Karpas-422 (cell line): ENCODE measurements at regions not wholly inside any gene's neighbourhood (a gene's known extent, or its start where the extent isn't known, plus 50 kb on each side); places are given as distances from the start of the nearest gene placed in this dataset.

Experiments used
- DNase-seq: peaks from one replicate; pipeline ENCODE4 v3.0.0-alpha.2; 2015
- H2AFZ ChIP-seq: fragments of 200-600 bp; sonication (generic); 2 replicates; pipeline ENCODE4 v1.6.1; 2014; ENCODE audit warnings: antibody characterized with exemption, low read length, mixed read lengths
- H3K27ac ChIP-seq: fragments of 200-600 bp; sonication (generic); 2 replicates; pipeline ENCODE4 v1.5.1; 2014; ENCODE audit warnings: mild to moderate bottlenecking, low read length, moderate library complexity
- H3K27me3 ChIP-seq: fragments of 200-600 bp; sonication (generic); 2 replicates; pipeline ENCODE4 v1.6.1; 2014; ENCODE audit warnings: low read length, mixed read lengths
- H3K36me3 ChIP-seq: fragments of 200-600 bp; sonication (generic); 2 replicates; pipeline ENCODE4 v1.6.1; 2014; ENCODE audit warnings: low read length, mixed read lengths; ENCODE audit not compliant: insufficient read depth
- H3K4me1 ChIP-seq: fragments of 200-600 bp; sonication (generic); 2 replicates; pipeline ENCODE4 v1.6.1; 2014; ENCODE audit warnings: mild to moderate bottlenecking, low read length, mixed read lengths
- H3K4me2 ChIP-seq: fragments of 200-600 bp; sonication (generic); 2 replicates; pipeline ENCODE4 v1.6.1; 2014; ENCODE audit warnings: low read length, low read depth, mild to moderate bottlenecking; ENCODE audit not compliant: poor library complexity, severe bottlenecking
- H3K4me3 ChIP-seq: fragments of 200-600 bp; sonication (generic); 2 replicates; pipeline ENCODE4 v1.5.1; 2014; ENCODE audit warnings: mild to moderate bottlenecking, antibody characterized with exemption, low read length, mixed read lengths
- H3K79me2 ChIP-seq: fragments of 200-600 bp; sonication (generic); 2 replicates; pipeline ENCODE4 v1.6.1; 2014; ENCODE audit warnings: mild to moderate bottlenecking, low read length, mixed read lengths
- H3K9ac ChIP-seq: fragments of 200-600 bp; sonication (generic); 2 replicates; pipeline ENCODE4 v1.6.0; 2014; ENCODE audit warnings: low read length
- H3K9me2 ChIP-seq: fragments of 200-600 bp; sonication (generic), shearing (Covaris generic); replicated peaks from 2 replicates; pipeline ENCODE4 v1.6.0; 2014; ENCODE audit warnings: mild to moderate bottlenecking, low read length, moderate library complexity; ENCODE audit not compliant: insufficient read depth
- H3K9me3 ChIP-seq: fragments of 300-700, 200-600 bp; sonication (generic); 2 replicates; pipeline ENCODE4 v1.6.1; 2014; ENCODE audit warnings: low read length, mixed read lengths
- H4K20me1 ChIP-seq: fragments of 200-600 bp; sonication (generic); 2 replicates; pipeline ENCODE4 v1.6.1; 2014; ENCODE audit warnings: mild to moderate bottlenecking, antibody characterized with exemption, low read length, low read depth; ENCODE audit not compliant: insufficient read depth

- Histone ChIP-seq H3K27me3 (no peaks in the 10 kb centered on the region), H4K20me1 (no peaks in the 10 kb centered on the region), H3K4me2 (no peak overlapping the region), H3K27ac (no peak overlapping the region), H2AFZ (no peak overlapping the region), H3K4me1 (no peaks in the 10 kb centered on the region), H3K9ac (no peak overlapping the region), H3K9me2 (no peaks in the 10 kb centered on the region), H3K79me2 (no peaks in the 10 kb centered on the region), H3K9me3 (peaks cover 3% of the 10 kb centered on the region; the same call in 1 of the 2 replicates), H3K36me3 (no peaks in the 10 kb centered on the region), H3K4me3 (no peak overlapping the region)
- no peak for DNase-seq
Measured at GRCh38 chr18:43875511-43875910, 598.2 kb upstream of the SYT4 start.

- Histone ChIP-seq H4K20me1 (no peaks in the 10 kb centered on the region), H3K27ac (no peak overlapping the region), H3K79me2 (no peaks in the 10 kb centered on the region), H2AFZ (no peak overlapping the region), H3K9me3 (peaks cover 3% of the 10 kb centered on the region; the same call in 1 of the 2 replicates), H3K4me2 (no peak overlapping the region), H3K27me3 (no peaks in the 10 kb centered on the region), H3K36me3 (no peaks in the 10 kb centered on the region), H3K9me2 (no peaks in the 10 kb centered on the region), H3K4me1 (no peaks in the 10 kb centered on the region), H3K4me3 (no peak overlapping the region), H3K9ac (no peak overlapping the region)
- DNase-seq = no peak
Measured at GRCh38 chr18:43876286-43876685, 599.0 kb upstream of the SYT4 start.

GRCh38 chr18:43876748-43877147 lies 599.5 kb upstream of the SYT4 start:
- Histone ChIP-seq H3K36me3 (no peaks in the 10 kb centered on the region), H3K9me2 (no peaks in the 10 kb centered on the region), H3K4me2 (no peak overlapping the region), H4K20me1 (no peaks in the 10 kb centered on the region), H3K4me1 (no peaks in the 10 kb centered on the region), H3K9me3 (peaks cover 3% of the 10 kb centered on the region; the same call in 1 of the 2 replicates), H3K27ac (no peak overlapping the region), H3K9ac (no peak overlapping the region), H3K4me3 (no peak overlapping the region), H2AFZ (no peak overlapping the region), H3K79me2 (no peaks in the 10 kb centered on the region), H3K27me3 (no peaks in the 10 kb centered on the region)
- no peak for DNase-seq

DNA sequence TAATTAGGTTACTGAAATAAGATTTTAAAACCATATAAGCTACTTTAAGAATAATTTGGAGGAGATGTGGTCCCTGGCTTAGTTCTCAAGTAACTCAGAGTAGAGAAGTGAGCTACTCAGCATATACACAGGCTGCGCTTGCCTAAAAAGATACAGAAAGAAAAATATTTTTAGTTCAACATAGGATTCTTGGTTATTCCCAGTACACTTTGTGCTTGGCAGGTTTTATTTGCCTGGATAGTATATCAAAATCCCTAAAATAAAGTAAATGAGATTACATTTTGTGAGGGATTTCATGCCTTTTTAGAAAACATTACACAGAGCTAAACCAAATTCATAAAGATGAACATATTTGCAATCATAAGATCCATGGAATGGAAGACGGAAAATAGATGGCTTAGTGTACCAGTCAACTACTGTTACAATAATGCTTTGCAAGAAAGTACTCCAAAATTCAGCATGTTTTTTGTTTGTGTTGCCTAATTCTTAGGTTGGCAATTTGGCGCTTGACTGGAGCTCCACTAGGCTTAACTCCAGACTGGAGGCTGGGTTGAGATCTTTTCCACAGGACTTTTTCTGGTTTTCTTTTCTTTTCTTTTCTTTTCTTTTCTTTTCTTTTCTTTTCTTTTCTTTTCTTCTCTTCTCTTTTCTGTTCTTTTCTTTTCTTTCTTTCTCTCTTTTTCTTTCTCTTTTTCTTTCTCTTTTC lies 600.5 kb upstream of the SYT4 start:
- Histone ChIP-seq H4K20me1 (no peaks in the 10 kb centered on the region), H3K79me2 (no peaks in the 10 kb centered on the region), H3K27me3 (no peaks in the 10 kb centered on the region), H3K27ac (no peak overlapping the region), H3K36me3 (no peaks in the 10 kb centered on the region), H3K4me2 (no peak overlapping the region), H3K9me3 (peaks cover 3% of the 10 kb centered on the region; the same call in 1 of the 2 replicates), H2AFZ (no peak overlapping the region), H3K4me3 (no peak overlapping the region), H3K9me2 (no peaks in the 10 kb centered on the region), H3K9ac (no peak overlapping the region), H3K4me1 (no peaks in the 10 kb centered on the region)
- DNase-seq = no peak

DNA sequence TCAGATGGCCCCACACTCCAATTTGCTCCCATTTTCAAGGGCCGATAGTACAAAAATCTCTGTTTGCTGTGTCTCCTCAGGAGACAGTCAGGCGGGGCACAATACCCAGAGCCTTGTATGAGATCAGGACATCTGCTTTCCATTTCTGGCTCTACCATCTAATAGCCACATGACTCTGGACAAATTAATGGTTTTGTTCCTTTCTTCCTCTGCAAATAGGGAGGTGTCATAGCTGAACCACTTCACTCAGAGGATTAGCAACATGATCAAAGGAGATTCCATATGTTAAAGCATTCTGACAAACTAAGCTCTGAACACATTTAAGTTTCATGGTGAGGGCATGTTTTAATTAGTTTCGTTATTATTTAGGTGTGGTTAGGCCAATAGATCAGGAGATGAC lies 602.1 kb upstream of the SYT4 start:
- Histone ChIP-seq H3K79me2 (no peaks in the 10 kb centered on the region), H3K4me2 (no peak overlapping the region), H3K9ac (no peak overlapping the region), H3K27ac (no peak overlapping the region), H3K4me3 (no peak overlapping the region), H3K9me2 (no peaks in the 10 kb centered on the region), H3K9me3 (peaks cover 14% of the 10 kb centered on the region), H4K20me1 (no peaks in the 10 kb centered on the region), H3K36me3 (no peaks in the 10 kb centered on the region), H3K27me3 (no peaks in the 10 kb centered on the region), H2AFZ (no peak overlapping the region), H3K4me1 (no peaks in the 10 kb centered on the region)
- no peak for DNase-seq

DNA sequence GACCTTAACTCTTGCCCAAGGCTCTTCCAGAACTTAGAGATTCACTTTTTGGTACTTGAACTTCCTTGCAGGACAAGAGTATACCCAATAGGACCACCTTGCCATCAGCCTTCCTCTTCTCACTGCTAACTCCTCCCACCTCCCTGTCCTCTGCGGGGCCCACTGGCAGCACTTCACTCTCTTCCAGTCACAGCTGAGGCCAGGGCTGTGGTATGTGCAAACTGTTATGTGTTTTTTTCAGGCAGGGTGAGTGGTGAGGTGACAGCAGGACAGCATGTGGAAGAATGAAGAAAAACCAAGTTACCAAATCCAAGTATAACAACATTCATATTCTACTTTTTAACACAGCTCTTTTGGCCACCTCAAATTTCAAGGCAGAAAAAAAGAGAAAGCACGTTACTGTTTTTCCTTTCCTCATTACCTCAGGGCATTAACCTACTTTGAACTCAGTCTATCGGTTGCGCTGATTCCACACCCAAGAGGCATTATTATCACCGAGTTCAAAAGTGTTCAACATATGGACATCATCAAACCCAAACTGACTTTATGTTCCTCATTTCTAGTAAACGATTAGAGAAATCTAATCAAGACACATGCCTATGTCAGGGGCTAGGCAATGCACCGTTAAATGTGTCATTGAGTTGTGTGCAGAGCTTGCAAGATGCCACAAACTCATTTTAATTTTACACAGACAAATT lies 605.2 kb upstream of the SYT4 start:
- Histone ChIP-seq H3K4me2 (no peak overlapping the region), H4K20me1 (no peaks in the 10 kb centered on the region), H3K9ac (no peak overlapping the region), H3K27ac (no peak overlapping the region), H3K4me1 (no peaks in the 10 kb centered on the region), H3K9me2 (no peaks in the 10 kb centered on the region), H2AFZ (no peak overlapping the region), H3K36me3 (no peaks in the 10 kb centered on the region), H3K27me3 (no peaks in the 10 kb centered on the region), H3K79me2 (no peaks in the 10 kb centered on the region), H3K9me3 (peaks cover 23% of the 10 kb centered on the region), H3K4me3 (no peak overlapping the region)
- DNase-seq = no peak

GRCh38 chr18:43883886-43884285 lies 606.6 kb upstream of the SYT4 start:
- H3K9me2 ChIP-seq = no peaks in the 10 kb centered on the region
- no peak overlapping the region for H3K27ac ChIP-seq
- H4K20me1 ChIP-seq = no peaks in the 10 kb centered on the region
- H2AFZ ChIP-seq = no peak overlapping the region
- H3K36me3 ChIP-seq = no peaks in the 10 kb centered on the region
- no peak overlapping the region for H3K4me2 ChIP-seq
- H3K79me2 ChIP-seq = no peaks in the 10 kb centered on the region
- H3K4me1 ChIP-seq = no peaks in the 10 kb centered on the region
- H3K9me3 ChIP-seq = peaks cover 20% of the 10 kb centered on the region
- no peak overlapping the region for H3K4me3 ChIP-seq
- H3K9ac ChIP-seq = no peak overlapping the region
- H3K27me3 ChIP-seq = no peaks in the 10 kb centered on the region
- DNase-seq = no peak

GRCh38 chr18:43886341-43886740 lies 609.1 kb upstream of the SYT4 start:
- H3K4me2 ChIP-seq = no peak overlapping the region
- no peaks in the 10 kb centered on the region for H3K27me3 ChIP-seq
- H3K27ac ChIP-seq = no peak overlapping the region
- no peak overlapping the region for H2AFZ ChIP-seq
- H3K9me3 ChIP-seq = peaks cover 20% of the 10 kb centered on the region
- no peaks in the 10 kb centered on the region for H3K36me3 ChIP-seq
- no peak for DNase-seq
- H4K20me1 ChIP-seq = no peaks in the 10 kb centered on the region
- H3K4me1 ChIP-seq = no peaks in the 10 kb centered on the region
- no peaks in the 10 kb centered on the region for H3K9me2 ChIP-seq
- no peak overlapping the region for H3K4me3 ChIP-seq
- H3K9ac ChIP-seq = no peak overlapping the region
- no peaks in the 10 kb centered on the region for H3K79me2 ChIP-seq
